ENCODE measurements at regions not wholly inside any gene's neighbourhood (a gene's known extent, or its start where the extent isn't known, plus 50 kb on each side); places are given as distances from the start of the nearest gene placed in this dataset.

DNA sequence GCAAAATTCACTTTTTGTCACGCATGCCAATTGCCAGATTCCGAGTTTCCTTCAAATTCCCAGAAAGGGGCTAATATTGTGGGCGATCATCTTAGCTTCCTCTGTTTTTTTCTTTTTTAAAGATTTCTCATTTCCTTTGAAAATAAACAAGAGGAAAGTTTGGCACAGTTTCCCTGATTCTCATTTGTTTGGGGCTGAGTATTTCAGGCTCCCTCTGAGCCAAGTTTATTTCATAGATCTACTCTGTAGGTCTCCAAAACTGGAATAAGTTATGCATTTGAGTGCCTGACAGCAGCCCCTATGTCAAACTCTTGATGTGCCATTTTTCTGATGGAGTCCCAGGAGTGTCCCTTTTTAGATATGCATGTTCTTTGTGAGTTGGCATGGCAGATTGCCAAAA, 1297.2 kb upstream of the WWC1 start:
- TF ChIP-seq CTCF (IDR thresholded peaks at IDR 0.05; ENCODE audit: poor library complexity, severe bottlenecking), result no peak
- TF ChIP-seq EP300 (conservative IDR thresholded peaks at IDR 0.05; ENCODE audit: poor library complexity, severe bottlenecking), result no peak
- TF ChIP-seq SMC3 (conservative IDR thresholded peaks at IDR 0.05; ENCODE audit: poor library complexity), result no peak
